SH-SY5Y (cell line): ENCODE measurements at regions not wholly inside any gene's neighbourhood (a gene's known extent, or its start where the extent isn't known, plus 50 kb on each side); places are given as distances from the start of the nearest gene placed in this dataset.

Experiments used
- GATA2 ChIP-seq: IDR thresholded peaks from 2 replicates; pipeline ENCODE4 v1.6.1; 2011; ENCODE audit warnings: mild to moderate bottlenecking, low read depth, low read length
- GATA3 ChIP-seq: IDR thresholded peaks from 2 replicates; pipeline ENCODE4 v1.6.1; 2011; ENCODE audit warnings: low read depth, mild to moderate bottlenecking, low read length, moderate library complexity

DNA sequence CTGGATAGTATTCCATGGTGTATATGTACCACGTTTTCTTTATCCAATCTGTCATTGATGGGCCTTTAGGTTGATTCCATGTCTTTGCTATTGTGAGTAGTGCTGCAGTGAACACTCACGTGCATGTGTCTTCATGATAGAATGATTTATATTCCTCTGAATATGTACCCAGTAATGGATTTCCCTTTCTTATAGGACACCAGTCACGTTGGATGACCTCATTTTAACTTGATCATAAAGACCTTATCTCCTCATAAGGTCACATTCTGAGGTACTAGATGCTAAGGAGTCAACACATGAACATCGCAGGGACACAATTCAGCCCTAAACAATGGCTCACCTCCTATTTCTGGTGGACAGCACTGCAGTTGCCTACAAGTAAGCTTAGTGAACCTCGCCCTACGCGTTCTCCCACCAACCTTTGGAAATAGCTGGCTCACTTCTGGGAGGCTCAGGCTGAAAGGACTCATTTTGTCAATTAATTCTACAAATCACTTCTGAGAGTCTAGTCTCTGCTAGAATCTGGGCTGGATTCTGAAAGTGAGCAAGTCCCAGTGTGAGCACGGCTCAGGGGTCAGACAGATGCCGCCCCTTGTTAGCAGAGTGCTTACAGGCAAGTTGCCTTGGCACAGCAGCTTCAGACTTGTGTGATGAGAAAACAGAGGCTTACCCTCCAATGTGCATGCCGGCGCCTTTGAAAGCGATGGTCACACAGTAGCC lies 183.8 kb upstream of the GSC start:
- TF ChIP-seq GATA2 = no peak
- TF ChIP-seq GATA3 = no peak
